Hepatocyte (in vitro differentiated cells): ENCODE measurements at regions not wholly inside any gene's neighbourhood (a gene's known extent, or its start where the extent isn't known, plus 50 kb on each side); places are given as distances from the start of the nearest gene placed in this dataset.

ENCODE experiments used
- CTCF ChIP-seq: fragments of 200-600 bp; sonication (generic); IDR thresholded peaks from 2 replicates; pipeline ENCODE4 v1.5.1; 2016; ENCODE audit warnings: antibody characterized with exemption, mild to moderate bottlenecking; ENCODE audit not compliant: poor library complexity
- EZH2 ChIP-seq: fragments of 200-600 bp; sonication (generic); IDR thresholded peaks from 2 replicates; pipeline ENCODE4 v1.6.1; 2016; ENCODE audit warnings: antibody characterized with exemption, mild to moderate bottlenecking, borderline replicate concordance
- EZH2phosphoT487 ChIP-seq: fragments of 200-600 bp; sonication (generic); IDR thresholded peaks from one replicate; pipeline ENCODE4 v1.6.1; 2018; ENCODE audit warnings: antibody characterized with exemption, mild to moderate bottlenecking, low read depth, moderate library complexity; ENCODE audit not compliant: unreplicated experiment, severe bottlenecking

GRCh38 chr2:64845273-64845905, 143.8 kb upstream of the SLC1A4 start:
- no peak for TF ChIP-seq CTCF
- no peak for TF ChIP-seq EZH2phosphoT487
- TF ChIP-seq EZH2: no peak
